ENCODE measurements at regions not wholly inside any gene's neighbourhood (a gene's known extent, or its start where the extent isn't known, plus 50 kb on each side); places are given as distances from the start of the nearest gene placed in this dataset.
A peak's percentile ranks its signal among the peaks of the same experiment; 100 is the strongest.

DNA sequence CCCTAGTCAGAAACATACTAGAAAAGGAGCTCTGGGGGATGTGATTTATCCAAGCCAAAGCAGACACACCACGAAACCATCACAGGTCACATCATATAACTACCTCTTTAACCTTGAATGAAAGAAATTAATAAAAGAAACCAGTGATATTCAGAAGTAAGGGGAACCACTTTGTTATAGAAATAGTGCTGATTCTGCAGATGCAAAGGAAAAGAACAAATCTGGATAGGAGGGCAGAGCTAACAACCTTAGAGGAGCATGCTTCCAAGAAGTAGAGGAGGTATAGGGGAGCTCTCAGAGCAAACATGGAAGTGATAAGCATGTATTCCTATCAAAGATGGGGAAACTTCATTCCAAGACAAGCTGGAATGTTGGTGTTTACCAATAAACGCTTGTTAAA, 117.0 kb upstream of the MDM1 start:
- no peak for DNase-seq (ENCODE audit: low read depth in 2 of 2)

- DNase-seq (ENCODE audit: low read depth in 2 of 2) = no peak
These were observed 118.7 kb upstream of the MDM1 start for GRCh38 chr12:68450947-68451260.

GRCh38 chr12:68451261-68452077, 119.3 kb upstream of the MDM1 start:
- DNase-seq (ENCODE audit: low read depth in 2 of 2) = peak; percentile 84 to 90

- no peak for DNase-seq (ENCODE audit: low read depth in 2 of 2)
These were observed 120.0 kb upstream of the MDM1 start for GRCh38 chr12:68452078-68452715.

DNA sequence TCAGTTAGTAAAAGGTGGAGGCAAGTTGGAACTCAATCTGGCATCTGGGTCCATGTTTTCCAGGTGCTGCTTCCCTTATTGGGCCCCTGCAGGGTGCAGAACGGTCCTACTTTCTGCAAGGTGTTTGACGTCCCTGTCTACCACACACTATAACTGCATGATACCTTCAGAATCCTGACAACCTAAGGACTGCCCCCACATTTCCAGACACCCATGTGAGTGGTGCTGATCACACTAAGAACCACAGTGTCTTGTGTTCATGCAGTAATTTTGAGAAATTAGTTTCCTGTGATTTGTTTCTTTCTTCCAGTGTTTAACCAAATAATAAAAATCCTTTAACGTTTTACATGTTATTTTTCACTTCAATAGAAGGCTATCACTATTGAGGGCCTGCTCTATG, 121.1 kb upstream of the MDM1 start:
- DNase-seq (ENCODE audit: low read depth in 2 of 2) = no peak

- DNase-seq (ENCODE audit: low read depth in 2 of 2) = no peak
These were observed 121.7 kb upstream of the MDM1 start for GRCh38 chr12:68453876-68454275.

GRCh38 chr12:68454892-68455291, 122.7 kb upstream of the MDM1 start:
- DNase-seq (ENCODE audit: low read depth in 2 of 2) = no peak

GRCh38 chr12:68455691-68456345, 123.7 kb upstream of the MDM1 start:
- DNase-seq (ENCODE audit: low read depth in 2 of 2) = no peak

GRCh38 chr12:68458866-68459265, 126.7 kb upstream of the MDM1 start:
- DNase-seq (ENCODE audit: low read depth in 2 of 2) = no peak

DNA sequence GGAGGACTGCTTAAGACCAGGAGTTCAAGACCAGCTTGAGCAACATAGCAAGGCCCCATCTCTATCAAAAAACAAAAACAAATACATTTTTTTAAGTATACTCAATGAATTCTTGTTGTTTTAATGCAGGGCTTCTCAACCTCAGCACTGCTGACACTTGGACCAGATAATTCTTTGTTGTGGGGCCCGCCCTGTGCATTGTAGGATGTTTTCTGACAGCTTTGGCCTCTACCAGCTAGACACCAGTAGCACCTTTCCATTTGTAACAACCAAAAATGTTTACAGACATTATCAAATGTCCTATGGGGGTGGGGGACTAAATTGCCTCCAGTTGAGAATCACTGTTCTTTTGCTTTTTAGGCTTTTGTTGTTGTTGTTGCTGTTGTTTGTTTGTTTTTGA, 128.1 kb upstream of the MDM1 start:
- no peak for DNase-seq (ENCODE audit: low read depth in 2 of 2)

DNA sequence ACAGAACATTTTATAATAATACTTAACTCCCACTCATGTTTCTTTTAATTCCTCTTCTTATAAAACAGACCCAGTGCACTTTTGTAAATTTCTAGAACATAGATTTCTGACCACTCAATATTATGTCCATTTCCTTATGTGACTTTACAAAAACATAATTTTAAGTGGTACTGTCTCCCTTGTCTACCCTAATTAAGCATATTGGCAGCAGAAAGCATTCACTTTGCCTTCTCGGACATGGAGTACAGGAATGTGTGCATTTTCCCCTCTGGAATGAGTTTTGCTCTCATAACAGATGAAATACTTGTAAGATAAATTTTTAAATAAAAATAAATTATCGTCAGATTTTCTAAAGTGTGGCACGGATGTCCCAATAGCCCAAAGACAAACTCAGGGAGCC, 129.5 kb upstream of the MDM1 start:
- no peak for DNase-seq (ENCODE audit: low read depth in 2 of 2)

GRCh38 chr12:68462803-68463202, 130.6 kb upstream of the MDM1 start:
- DNase-seq (ENCODE audit: low read depth in 2 of 2) = no peak

DNA sequence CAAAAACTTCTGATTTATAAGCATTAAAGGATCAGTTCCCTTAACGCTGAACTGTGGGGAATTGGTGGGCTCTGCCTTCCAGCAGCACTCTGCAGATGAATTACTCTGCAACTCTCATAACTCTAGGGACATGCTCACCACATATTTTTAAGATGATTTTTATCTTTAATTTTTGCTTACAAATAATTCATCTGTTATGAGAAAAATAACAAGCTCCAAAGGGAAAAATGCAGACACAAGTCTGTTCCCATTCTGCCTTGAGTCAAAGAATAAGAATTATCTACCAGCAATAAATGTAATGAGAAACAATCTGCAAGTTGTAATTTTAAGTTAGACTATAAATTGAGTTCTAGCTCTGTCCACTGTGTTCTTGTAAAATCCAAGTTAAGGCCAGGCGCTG, 133.1 kb upstream of the MDM1 start:
- no peak for DNase-seq (ENCODE audit: low read depth in 2 of 2)

DNA sequence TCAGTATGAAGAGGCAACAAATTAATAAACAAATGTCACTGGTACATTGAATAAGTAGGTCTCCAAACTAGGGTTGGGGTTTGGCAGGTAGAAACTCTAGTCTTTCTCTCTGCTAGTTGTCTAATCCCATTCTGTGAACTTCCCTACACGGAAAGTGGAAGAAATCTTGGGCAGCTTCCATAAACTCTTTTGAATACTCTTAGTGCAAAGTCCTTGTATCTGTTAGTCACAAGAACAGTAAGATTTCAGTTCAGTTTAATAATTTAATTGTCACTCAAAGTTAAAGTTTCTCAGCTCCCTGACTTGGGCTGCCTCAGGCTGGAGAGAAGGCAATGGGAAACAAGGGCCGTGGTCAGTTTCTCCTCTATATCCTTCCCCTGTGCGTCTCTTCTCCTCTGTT, 135.4 kb upstream of the MDM1 start:
- no peak for DNase-seq (ENCODE audit: low read depth in 2 of 2)

GRCh38 chr12:68468036-68468435, 135.9 kb upstream of the MDM1 start:
- no peak for DNase-seq (ENCODE audit: low read depth in 2 of 2)

DNA sequence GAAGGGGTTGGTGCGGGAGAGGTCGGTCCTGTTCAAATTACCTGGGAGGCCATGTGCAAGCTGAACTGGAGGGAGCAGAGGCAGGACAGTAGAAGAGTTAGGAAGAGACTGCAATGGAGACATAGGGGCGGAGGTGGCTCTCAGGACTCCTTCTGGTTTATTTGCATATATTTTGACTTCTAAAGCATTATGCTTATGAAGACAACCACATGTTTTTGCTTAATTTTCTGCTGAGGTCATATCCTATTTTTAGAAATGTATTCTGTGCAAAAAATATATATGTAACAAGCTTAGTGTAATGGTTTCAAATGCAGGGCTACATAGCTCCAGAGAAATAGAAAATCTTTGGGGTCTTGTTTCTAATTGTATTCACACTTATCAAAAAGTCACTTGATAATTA, 137.0 kb upstream of the MDM1 start:
- DNase-seq (ENCODE audit: low read depth in 2 of 2) = no peak

GRCh38 chr12:68470664-68471328, 138.6 kb upstream of the MDM1 start:
- no peak for DNase-seq (ENCODE audit: low read depth in 2 of 2)

DNA sequence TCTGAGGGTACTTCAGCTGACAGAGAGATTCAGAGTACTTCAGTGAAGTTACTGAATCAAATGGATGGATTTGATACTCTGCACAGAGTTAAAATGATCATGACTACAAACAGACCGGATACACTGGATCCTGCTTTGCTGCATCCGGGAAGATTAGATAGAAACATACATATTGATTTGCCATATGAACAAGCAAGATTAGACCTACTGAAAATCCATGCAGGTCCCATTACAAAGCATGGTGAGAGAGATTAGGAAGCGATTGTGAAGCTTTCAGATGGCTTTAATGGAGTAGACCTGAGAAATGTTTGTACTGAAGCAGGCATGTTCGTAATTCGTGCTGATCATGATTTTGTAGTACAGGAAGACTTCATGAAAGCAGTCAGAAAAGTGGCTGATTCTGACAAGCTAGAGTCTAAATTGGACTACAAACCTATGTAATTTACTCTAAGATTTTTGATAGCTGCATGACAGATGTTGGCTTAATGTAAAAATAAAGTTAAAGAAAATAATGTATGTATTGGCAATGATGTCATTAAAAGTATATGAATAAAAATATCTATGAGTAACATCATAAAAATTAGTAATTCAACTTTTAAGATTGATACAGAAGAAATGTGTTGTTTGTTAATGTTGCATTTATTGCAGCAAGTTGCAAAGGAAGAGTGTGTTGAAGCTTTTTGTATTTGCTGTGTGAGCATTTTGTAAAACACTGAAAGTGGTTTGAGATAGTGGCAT, 136.1 kb upstream of the RAP1B start:
- DNase-seq (ENCODE audit: low read depth in 2 of 2) = no peak

DNA sequence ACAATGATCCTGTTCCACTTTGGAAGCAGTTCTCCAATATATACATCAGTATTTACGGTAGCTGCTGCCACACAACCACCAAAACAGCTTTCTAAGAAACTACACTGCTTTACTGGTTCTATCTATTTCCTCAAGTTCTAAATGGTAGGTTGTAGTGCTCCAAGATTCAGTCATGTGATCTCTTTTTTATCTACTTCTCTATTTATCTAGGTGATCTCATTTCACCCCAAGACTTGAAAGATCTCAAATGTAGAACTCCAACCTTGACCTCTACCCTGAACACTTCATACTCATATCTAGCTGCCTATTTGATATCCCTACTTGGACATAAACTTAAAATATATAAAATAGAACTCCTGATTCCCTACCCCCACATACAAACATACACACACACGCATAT, 133.9 kb upstream of the RAP1B start:
- DNase-seq (ENCODE audit: low read depth in 2 of 2) = no peak

DNA sequence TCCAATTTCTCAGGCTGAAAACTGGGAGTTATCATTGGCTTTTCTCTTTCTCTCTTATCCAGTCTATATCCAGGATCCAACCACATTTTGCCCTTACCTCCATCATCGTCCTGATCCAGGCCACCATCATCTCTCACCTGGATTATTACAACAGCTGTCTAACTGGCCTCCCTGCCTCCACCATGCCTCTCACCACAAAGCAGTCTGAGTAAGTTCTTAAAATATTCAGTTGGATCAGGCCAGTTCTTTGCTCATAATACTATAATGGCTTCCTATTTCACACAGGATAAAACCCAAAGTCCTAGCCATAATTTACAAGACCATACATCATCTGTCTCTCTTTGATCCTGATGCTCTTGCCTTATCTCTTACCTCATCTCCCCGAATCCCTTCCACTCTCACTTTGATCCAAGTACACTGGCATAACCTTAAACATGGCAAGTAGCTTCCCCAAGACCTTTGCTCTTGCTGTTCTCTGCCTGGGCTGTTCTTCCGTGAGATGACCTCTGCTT, 133.4 kb upstream of the RAP1B start:
- no peak for DNase-seq (ENCODE audit: low read depth in 2 of 2)

DNA sequence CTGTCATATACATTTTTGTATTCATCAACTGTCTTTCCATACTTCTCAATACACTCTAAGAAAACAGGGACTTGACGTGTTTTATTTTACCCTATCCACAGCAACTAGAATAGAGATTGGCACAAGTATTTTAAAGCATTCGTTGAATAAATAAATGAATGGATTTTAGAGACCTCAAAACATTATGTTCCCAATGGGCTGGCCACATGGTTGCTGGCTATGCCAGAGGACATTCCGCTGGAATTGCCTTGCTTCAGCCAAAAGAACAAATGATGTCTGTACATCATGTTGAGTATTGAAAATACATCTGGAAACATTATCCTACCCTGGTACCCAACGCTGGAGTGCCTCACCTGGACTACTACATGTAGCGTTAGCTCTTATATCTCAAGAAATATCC, 132.8 kb upstream of the RAP1B start:
- no peak for DNase-seq (ENCODE audit: low read depth in 2 of 2)
